HG03045 (cell line): ENCODE measurements at regions not wholly inside any gene's neighbourhood (a gene's known extent, or its start where the extent isn't known, plus 50 kb on each side); places are given as distances from the start of the nearest gene placed in this dataset.

Source experiments
- ATAC-seq: cut with Tn5 transposase; IDR thresholded peaks from one replicate; pipeline ENCODE4 v1.9.1; 2021; ENCODE audit warnings: mild to moderate bottlenecking, moderate library complexity; ENCODE audit not compliant: unreplicated experiment

DNA sequence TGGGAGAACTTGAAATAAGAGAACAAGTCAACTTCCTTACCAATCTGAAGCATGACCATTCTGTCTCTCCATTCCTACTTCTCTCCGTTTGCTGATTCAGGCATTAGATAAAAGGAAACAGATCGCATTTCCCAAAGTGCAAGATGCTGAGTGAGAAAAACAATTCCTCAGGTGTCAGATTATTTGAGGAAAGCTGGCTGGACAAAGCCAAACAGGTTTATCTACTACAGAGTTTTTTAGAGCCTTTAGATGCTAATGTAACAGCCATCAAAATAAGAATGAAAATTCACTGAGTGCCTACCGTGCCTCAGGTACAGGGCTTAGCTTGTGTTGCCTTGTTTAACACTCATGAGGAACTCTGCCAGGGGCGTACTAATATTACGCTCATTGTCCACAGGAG is 135.9 kb upstream of the MBL2 start:
- ATAC-seq = no peak

DNA sequence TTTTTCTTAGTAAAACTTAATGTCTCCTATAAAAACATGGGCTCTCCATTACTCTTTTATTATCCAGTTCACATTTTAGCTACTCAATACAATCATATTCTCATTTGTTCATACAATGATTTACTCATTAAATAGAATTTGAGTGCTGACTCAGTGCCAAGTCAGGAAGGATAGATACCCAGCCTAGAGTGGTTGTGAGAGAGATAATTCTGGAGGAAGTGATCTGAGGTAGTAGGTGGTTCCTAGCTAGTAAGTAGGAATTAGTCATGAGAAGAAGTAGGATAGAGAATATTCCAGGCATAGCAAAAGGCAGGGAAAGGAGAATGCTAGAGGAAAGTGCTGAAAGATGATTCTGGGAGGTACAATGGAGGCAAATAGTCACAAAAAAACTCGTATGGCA is 133.5 kb upstream of the MBL2 start:
- ATAC-seq = no peak

DNA sequence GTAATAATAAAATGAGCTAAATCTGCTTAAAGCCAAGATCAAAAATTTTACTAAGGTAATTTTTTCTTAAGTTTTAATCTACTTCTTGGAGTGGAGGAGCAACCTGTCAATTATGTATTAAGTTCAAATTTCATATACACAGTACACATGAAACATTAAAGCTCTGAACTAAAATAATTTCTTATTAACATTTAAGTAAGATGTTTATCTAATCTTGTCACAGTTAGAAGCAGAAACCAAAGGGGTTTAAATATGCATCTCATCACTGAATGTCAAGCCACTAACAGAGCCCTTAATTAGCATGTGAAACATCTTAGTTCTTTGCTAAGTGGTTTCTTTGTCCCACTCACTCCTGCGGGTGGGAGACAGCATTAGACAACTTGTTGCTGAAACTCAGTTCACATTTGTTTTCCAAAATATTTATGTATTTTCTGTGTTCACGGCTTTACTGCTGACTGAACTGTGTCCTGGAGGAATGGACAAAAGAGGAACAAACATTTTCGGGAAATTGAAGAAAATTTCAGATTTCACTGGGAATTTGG is 130.9 kb upstream of the MBL2 start:
- no peak for ATAC-seq

DNA sequence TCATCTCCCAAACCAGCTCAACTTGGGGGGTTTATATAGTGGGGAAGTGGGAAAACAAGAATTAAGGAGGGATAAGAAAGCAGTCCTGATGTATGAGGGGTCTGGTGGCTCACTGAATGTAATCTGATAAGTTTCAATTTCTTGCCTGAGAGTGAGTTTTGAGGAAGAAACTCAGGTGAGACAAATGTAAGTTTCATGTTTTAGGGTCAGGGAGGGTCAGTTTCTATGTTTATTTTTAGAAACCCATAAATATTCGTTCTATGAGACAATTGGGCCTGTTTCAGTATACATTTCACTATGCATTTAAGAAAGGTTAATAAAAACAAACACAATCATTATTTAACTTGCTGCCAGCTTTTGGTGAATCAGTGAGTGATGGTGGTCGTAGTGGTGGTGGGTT is 128.0 kb upstream of the MBL2 start:
- no peak for ATAC-seq

DNA sequence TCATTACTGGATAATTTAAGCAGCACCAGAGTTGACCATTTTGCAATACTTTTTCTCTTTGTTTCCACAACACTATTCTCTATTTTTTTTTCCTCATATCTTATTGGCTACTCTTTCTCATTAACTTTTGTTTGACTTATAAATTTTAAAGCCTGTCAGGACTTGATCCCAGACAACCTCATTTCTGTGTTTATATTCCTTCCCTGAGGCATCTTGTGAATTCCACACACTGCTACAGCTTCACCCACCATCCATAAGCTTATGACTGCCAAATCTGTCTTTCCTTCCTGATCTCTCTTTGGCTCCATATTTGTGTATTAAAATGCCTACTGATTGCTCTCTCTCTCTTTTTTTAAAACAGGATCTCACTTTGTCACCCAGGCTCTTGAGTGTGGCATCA is 124.6 kb upstream of the MBL2 start:
- no peak for ATAC-seq

DNA sequence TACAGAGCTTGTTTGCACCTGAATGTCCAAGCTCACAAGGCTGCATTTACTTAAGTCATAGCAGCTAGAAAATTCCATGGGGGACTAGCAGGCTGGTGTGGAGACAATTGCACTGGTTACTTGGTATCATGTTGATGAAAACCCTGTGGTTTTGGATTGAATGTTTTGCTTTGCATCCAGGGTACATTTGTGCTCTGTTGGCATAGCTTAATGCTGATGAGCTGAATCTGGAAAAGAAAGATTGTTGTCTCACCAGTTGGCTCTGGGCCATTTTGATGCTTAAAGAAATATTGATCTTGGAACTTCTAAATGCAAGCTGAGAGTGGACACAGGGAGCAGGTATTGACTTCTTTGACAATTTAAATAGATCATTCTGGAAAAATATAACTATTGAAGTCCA is 122.5 kb upstream of the MBL2 start:
- no peak for ATAC-seq

DNA sequence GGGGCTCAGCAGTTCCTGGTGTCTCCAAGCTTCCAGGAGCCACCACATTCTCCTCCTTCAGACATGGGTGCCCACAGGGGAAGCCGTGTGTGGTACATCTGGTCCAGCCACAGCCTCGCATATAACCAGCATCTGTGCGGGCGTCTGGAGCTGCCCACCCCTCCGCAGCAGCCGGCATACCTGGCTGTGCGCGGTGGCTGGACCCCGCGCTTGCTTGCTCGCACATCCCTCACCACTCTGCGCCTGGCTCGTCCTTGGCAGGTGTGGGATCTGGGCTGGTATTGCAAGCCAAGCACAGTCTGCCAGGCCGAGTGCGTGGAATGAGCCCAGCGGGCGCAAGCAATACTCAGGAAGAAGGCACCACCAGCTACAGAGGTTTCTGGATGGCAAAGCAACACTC is 117.7 kb upstream of the MBL2 start:
- ATAC-seq = no peak

DNA sequence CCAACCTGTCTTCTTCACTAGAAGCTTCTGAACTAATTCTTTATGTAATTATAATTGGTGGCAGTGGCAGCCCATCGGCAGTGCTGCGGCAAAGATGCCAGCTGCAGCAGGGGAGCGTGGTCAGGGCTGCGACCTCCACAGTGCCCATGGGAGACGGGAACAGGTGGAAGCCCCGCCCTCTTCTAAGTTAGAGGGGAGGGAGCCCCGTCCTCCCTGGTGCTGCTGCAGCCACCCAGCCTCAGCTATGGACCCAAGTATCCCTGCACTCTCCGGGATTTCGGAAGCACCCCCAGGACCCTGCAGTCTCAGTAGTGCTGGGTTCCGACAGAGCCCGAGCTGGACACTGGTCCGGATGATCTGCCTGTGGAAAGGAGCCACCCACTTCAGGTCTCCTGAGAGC is 117.0 kb upstream of the MBL2 start:
- ATAC-seq = no peak

DNA sequence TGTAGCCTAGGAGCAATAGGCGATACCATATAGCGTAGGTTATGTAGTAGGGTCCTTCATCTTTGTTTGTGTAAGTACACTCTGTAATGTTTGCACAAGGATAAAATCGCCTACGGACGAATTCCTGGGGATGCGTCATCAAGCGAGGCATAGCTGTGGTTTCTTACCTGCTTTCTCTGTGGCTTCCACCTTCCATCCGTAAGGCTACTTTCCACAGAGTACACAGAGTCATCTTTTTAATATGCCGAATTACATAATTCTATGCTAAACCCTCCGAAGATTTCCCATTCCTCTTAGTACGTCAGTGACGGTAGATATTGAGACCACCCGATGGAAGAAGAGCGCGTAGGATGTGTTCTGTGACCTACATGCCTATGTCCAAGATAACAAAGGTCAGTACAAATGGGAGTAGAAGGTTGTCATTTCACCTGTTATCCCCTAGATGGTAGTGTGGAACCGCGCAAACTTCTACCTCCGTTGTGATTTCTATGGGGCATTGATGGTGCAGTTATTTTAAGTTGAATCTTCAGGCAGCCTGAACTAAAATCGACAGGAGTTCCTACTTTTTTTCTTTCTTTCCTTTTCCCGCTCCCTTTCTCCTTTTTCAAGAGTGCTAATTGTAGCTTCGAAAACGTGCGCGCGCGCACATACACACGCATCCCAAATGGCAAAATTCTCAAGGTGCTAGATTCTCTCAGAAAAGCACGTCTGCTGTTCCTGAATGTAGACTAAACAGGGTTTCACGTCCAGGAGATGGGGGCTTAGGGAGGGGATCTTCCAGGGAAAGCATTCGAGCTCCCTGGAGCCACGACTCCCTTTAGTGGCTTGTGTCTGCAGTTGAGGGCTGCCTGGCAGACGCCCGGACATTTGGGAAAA is 111.7 kb upstream of the MBL2 start:
- ATAC-seq = peak; percentile 94

DNA sequence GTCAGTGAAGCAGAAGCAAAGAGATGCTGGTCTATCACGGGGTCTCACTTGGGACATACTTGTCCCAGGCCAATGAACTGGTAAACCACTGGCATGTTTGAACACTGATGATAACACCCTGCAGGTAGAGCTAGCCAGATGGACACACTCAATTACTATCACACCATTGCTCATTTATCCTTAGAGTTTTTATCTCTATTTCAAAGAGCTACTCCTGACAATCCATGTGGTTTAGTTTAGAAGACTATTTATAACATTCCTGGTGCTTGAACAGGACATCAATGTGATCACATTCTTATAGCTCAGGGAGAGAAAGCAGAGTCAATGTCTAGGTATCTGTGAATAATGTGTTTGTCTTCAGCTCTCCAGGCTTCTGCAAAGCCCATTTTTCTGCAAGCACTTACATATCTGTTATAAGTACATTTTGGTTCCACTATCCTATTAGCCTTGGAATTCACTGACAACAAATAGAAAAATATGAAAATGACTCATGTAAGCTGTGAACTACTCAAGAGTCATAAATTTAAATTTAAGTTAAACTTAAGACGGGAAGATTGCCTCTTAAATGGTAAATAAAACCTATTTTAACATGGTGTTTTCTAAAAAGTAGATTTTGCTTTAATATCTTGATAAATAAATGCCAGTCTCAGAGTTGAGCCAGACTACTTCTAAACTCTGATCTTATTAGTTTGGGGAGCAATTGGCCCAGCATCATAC is 106.7 kb upstream of the MBL2 start:
- ATAC-seq = no peak

DNA sequence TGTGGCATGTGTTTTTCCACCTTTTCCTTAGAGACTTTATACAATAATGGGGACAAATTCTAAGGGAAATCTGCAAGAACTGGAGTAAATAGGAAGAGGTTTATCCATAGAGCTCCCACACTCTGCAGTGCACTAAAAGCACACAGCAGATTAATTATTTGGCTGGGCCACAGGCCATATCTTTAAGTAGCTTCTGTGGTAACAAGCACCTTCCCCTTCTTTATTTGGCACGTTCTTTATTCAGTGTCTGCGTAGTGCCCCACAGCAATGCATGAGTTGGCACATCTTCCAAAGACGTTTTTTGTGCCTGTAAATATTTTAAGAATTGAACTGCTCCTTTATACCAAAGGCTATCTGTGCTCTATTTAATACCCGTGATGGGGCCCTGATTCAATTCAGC is 104.9 kb upstream of the MBL2 start:
- no peak for ATAC-seq

DNA sequence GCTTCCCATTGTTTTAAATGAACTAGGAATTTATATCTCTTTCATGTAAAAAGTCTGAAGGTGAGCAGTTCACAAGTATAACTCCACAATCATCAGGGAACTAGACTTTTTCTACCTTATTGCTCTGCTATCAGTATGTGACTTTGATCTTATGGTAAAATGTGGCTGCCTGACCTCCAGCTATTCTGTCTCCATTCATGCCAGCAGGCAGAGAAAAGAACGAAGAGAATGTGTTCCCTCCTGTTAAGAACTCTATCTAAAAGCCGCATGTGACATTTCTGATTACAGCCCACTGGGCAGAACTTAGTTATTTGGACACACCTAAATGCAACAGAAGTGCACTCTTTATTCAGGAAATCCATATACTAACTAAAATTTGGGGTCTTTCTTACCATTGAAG is 102.8 kb upstream of the MBL2 start:
- no peak for ATAC-seq

DNA sequence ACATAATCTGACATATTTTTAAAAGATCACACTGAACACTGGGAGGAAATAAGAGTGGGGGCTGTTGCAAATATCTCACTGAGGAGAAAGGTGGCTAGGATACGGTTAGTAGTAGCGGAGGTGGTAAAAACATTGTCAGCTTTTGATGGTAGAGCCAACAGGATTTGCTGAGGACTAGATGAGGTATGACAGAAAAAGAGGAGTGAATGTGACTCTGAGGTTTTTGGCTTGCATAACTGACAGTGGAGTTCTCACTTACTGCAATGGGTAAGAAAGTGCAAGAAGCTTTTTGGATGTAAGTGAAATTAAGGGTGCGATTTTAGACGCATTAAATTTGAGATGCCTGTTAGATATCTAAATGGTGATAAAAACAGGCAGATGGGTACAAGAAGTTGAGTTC is 102.0 kb upstream of the MBL2 start:
- ATAC-seq = no peak

DNA sequence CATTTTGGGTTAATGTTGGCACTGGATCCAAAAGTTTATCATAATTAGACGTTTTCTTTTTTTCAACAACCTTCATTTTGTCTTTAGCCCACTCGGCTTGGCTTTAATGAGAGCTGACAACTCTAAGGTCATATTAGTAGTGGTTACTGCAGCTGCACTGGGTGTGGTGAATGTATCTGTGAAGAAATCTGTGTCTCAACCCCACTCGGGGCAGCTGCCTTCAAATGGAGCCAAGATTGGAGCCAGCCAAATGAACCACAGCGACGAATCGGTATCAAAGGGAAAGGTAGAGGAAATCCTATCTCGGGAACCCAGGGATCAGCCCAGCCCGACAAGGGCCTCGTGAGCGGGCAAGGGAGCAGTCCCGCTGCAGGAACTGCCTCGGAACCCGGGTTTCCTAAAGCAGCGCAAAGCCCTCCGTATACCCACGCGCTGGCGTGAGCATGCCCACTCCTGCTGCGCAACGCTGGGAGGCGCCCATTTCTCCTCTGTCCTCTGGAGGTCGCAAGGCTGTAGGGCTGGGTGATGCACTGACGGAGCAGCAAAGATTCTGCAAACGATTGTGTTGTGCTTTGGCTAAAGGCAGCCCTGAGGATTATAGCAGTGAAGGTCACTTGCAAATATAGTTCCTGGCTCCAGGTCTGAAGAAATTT is 98.7 kb upstream of the MBL2 start:
- no peak for ATAC-seq

DNA sequence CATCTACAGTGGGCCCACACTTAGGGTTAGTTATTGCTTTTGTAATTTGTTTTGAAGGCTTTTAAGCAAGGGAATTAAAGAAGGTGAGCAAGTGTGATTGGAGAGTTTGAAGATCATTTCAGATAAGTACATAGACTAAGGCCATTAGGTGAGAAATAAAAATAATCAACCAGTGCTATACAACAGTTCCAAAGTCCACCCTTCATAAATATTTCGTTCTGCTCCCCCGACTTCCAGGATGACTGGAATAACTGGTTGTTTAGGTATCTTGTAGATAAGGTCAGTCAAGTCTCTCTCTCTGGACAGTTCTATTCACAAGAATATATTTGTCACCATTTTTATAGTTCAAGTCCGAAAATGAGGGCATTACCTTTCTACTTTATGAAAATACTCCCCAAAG is 98.0 kb upstream of the MBL2 start:
- ATAC-seq = no peak

DNA sequence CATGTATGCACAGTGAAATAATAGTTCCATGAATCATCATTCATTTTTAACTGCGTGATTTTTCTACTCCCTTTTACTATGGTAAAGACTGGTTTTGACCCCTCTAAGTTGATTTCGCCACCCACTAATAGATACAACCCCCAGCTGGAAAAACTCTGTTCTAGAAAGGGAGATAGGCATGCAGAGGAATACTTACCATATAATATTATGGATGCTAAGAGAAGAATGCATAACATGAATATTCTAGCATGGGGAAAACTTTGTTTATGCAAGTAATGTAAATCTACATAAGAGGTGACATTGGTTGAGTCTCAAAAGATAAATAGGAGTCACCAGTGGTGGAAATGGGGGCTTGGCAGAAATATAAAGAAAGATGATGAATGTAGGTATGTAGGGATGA is 97.3 kb upstream of the MBL2 start:
- no peak for ATAC-seq

DNA sequence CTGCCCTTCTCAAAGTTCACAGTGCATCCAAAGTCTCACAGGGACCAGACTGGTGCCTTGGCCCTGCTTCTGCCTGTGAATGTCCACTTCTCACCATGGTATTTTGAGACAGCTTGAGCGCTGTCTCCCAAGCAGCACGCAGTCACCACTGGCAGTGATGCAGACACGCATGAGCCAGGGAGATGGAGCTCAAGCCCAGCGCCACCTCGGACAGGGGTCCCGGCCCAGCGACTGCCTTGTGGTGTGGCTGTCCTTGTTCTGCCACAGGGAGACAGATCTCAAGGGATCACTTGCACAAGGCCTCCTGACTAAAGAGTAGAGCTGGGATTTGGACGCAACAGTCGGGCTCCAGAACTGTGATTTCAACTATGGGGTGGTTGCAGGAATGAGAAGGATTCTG is 92.6 kb upstream of the MBL2 start:
- no peak for ATAC-seq

DNA sequence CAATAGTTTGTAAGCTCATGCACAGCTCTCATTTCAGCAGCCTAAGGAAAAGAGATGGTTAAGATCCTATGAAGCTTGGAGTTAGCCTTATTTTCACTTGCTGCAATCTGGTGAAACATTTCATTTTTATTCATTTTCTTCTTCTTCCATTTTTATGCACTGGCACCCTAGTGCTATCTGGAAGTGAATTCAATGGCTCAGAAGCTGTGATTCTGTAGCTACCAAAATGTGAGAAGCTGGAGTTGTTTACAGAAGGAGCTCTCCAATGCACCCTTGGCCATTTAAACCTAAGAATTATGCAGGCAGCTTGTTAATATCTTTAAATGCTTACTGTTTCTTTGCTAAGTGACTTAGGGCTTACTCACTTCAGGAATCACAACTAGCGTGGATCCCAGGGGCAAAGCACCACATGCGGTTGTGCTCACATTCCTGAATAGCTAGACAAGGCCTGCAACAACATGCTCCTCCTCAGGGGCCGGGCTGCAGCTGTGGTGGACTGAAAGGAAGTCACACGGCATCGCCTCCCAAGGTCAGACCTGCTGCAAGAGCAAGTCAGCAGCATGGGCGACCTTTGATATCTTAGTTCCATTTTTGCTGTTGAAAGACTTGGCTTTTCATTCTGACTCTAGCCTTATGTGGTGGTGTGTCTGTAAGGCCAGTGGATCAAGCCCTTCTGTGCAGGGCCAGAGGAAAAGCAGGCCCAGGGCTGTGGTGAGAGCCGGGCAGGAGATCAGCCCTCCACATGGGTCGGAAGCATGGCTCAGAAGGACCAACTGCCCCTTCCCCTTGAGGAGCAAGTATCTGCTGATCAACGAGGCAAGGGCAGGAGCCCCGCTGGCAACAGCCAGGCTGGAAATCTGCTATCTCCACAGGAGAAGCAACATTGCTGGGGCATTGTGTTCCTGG is 91.9 kb upstream of the MBL2 start:
- no peak for ATAC-seq

DNA sequence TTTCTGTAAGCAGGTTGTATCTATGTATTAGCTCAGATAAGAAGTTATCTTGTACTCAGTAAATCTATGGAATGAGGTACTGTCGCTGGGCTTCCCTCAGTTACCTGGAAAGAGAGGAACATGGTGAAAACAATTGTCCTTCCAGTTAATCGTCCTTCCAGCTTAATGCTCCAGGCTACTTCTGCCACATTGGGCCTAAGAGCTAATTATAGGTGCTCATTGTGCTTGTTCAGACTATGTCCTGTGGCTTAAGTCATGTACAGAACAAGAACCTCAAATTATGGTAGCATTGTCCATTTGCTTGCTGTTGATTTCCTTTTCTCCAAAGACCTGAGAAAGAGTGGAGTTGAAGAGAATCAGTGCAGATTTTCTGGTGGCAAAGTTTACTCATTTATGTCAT is 86.1 kb upstream of the MBL2 start:
- ATAC-seq = no peak

DNA sequence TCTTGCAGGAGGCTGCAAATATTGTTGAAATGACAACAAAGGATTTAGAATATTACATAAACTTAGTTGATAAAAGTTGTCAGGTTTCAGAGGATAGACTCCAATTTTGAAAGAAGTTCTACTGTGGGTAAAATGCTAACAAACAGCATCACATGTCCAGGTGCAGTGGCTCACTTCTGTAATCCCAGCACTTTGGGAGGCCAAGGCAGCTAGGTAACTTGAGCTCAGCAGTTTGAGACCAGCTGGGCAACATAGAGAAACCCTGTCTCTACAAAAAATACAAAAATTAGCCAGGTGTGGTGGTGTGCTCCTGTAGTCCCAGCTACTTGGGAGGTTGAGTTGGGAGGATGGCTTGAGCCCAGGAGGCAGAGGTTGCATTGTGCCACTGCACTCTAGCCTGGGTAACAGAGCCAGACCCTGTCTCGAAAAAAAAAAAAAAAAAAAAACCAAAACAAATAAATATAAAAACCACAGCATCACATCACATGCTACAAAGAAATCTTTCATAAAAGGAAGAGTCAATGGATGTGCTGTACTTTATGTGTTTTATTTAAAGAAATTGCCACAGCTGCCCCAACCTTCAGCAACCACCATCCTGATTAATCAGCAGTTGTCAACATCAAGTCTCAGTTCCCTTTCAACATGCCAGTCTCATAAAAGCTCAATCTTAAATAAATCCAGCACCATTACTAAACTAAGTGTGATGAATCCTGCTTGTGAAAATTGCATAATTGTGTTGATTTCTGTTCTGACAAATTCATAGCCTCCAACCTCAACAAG is 83.2 kb upstream of the MBL2 start:
- no peak for ATAC-seq
